Cardiac muscle cell (in vitro differentiated cells and primary cell): ENCODE measurements at regions not wholly inside any gene's neighbourhood (a gene's known extent, or its start where the extent isn't known, plus 50 kb on each side); places are given as distances from the start of the nearest gene placed in this dataset.

Experiments
- DNase-seq, 2 donors: peaks; one replicate each; pipeline versions ENCODE4 v3.0.0 to v3.0.0-alpha.2; 2010 to 2017; ENCODE audit warnings: low read depth in 1 of 2, low spot score in 1 of 2
- H3K27ac ChIP-seq: fragments of 200-600 bp; sonication (generic); 2 replicates; pipeline ENCODE4 v1.5.1; 2016
- H3K27me3 ChIP-seq: fragments of 200-600 bp; sonication (generic); 2 replicates; pipeline ENCODE4 v1.6.0; 2016; ENCODE audit warnings: control low read depth
- H3K36me3 ChIP-seq: fragments of 200-600 bp; sonication (generic); 2 replicates; pipeline ENCODE4 v1.5.1; 2016; ENCODE audit warnings: control low read depth
- H3K4me1 ChIP-seq: fragments of 200-600 bp; sonication (generic); 2 replicates; pipeline ENCODE4 v1.8.1; 2017; ENCODE audit warnings: low read depth, mild to moderate bottlenecking, mixed run types
- H3K4me3 ChIP-seq: fragments of 200-600 bp; sonication (generic); 2 replicates; pipeline ENCODE4 v1.5.1; 2016; ENCODE audit warnings: mild to moderate bottlenecking
- H3K9me3 ChIP-seq: fragments of 200-600 bp; sonication (generic); 2 replicates; pipeline ENCODE4 v1.5.1; 2017; ENCODE audit warnings: low read depth, mild to moderate bottlenecking, control low read depth
- CTCF ChIP-seq: IDR thresholded peaks from 2 replicates; pipeline ENCODE4 v1.5.1; 2012; ENCODE audit warnings: low read depth, mild to moderate bottlenecking, low read length

- Histone ChIP-seq H3K4me3 (no peak overlapping the region), H3K27me3 (no peaks in the 10 kb centered on the region), H3K36me3 (no peaks in the 10 kb centered on the region), H3K9me3 (no peaks in the 10 kb centered on the region), H3K4me1 (peaks cover 11% of the 10 kb centered on the region), H3K27ac (no peak overlapping the region)
- no peak for TF ChIP-seq CTCF
- DNase-seq, result no peak
Measured at GRCh38 chr11:116386118-116386699, 386.6 kb downstream of the BUD13 start.

- Histone ChIP-seq H3K4me3 (no peak overlapping the region), H3K27ac (no peak overlapping the region), H3K36me3 (no peaks in the 10 kb centered on the region), H3K9me3 (no peaks in the 10 kb centered on the region), H3K27me3 (no peaks in the 10 kb centered on the region), H3K4me1 (peaks cover 14% of the 10 kb centered on the region)
- no peak for DNase-seq
- no peak for TF ChIP-seq CTCF
Measured at GRCh38 chr11:116384876-116385275, 387.9 kb downstream of the BUD13 start.

GRCh38 chr11:116384407-116384806 is 388.4 kb downstream of the BUD13 start:
- no peak for DNase-seq
- H3K4me1 ChIP-seq, result peaks cover 14% of the 10 kb centered on the region
- no peaks in the 10 kb centered on the region for H3K36me3 ChIP-seq
- H3K27me3 ChIP-seq, result no peaks in the 10 kb centered on the region
- H3K4me3 ChIP-seq, result no peak overlapping the region
- TF ChIP-seq CTCF, result no peak
- H3K9me3 ChIP-seq, result no peaks in the 10 kb centered on the region
- H3K27ac ChIP-seq, result no peak overlapping the region

- Histone ChIP-seq H3K27me3 (no peaks in the 10 kb centered on the region), H3K36me3 (no peaks in the 10 kb centered on the region), H3K27ac (no peak overlapping the region), H3K4me3 (no peak overlapping the region), H3K9me3 (no peaks in the 10 kb centered on the region), H3K4me1 (peaks cover 41% of the 10 kb centered on the region)
- peak; percentile 42 to 90 for DNase-seq
- TF ChIP-seq CTCF, result no peak
Measured at GRCh38 chr11:116379185-116379828, 393.5 kb downstream of the BUD13 start.

- Histone ChIP-seq H3K27ac (peak overlapping the region; percentile 72), H3K36me3 (no peaks in the 10 kb centered on the region), H3K4me1 (peaks cover 33% of the 10 kb centered on the region), H3K9me3 (no peaks in the 10 kb centered on the region), H3K27me3 (no peaks in the 10 kb centered on the region), H3K4me3 (no peak overlapping the region)
- peak in 1 of 2 donors; percentile 84 for DNase-seq
- TF ChIP-seq CTCF, result no peak
Measured at GRCh38 chr11:116376547-116376946, 396.2 kb downstream of the BUD13 start.
